GM19438 (cell line): ENCODE measurements at regions not wholly inside any gene's neighbourhood (a gene's known extent, or its start where the extent isn't known, plus 50 kb on each side); places are given as distances from the start of the nearest gene placed in this dataset.

ENCODE experiments used
- ATAC-seq: cut with Tn5 transposase; IDR thresholded peaks from one replicate; pipeline ENCODE4 v1.9.1; 2021; ENCODE audit warnings: low read depth; ENCODE audit not compliant: unreplicated experiment

DNA sequence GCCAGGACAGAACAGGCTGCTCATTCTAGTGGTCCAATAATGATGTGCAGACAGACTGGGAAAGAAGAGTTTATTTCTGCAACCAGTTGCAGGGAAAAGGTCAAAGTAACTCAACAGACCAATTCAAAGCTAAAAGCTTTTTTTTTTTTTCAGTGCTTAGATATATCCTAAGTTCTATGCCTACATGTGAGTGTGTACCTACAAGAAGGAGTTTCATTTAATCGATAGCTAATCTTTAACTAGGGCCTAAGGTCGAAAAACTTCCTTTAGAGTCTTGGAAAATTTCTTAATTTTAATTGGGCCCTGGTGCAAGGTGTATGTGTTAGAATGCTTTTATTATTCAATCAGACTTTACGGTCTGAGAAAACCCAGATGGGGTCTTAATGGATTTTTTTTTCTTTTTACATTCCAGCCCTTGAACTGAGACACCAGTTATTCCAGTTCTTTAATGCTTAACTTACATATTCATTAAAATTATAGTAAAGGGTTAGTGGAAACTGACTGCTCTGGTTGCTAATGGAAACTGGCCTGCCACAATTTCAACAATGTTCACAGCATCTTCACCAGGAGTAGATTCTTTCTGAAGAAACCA, 365.3 kb downstream of the MTRR start:
- no peak for ATAC-seq

DNA sequence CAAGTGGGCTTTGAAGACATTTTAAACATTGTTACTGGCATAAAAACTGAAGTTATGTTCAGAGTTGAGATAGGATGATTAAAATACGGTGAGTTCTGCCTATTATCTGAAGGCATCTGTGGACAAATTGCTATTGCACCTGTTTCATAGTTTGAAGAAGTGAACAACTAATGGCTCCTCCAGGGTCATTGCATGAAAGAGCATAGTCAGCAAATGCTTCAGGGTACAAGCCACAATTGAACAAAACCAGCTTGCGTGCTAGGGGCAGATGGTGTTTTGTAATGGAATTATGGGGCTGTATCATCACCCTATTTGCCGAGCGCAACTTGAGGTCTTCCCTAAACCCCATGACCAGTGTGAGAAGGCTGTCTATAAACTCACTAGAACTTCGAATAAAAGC, 369.1 kb downstream of the MTRR start:
- no peak for ATAC-seq

DNA sequence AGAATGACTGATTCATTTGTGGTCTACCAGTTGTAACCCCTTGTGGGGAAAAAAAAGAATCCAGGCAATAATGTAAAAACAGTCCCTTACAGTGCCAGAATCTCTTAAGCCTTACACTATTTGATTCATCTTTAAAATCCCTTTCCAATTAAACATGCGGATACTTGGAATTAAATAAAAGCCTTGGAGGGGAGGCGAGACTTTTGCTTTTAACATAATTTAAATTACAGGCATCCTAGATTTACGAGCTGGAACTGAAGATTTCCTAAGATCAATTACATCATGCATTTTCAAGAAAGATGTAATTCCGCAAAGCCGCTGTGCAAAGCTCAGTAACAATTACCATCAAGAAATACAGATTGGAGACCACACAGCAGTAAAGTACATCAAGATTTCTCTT, 370.2 kb downstream of the MTRR start:
- no peak for ATAC-seq

DNA sequence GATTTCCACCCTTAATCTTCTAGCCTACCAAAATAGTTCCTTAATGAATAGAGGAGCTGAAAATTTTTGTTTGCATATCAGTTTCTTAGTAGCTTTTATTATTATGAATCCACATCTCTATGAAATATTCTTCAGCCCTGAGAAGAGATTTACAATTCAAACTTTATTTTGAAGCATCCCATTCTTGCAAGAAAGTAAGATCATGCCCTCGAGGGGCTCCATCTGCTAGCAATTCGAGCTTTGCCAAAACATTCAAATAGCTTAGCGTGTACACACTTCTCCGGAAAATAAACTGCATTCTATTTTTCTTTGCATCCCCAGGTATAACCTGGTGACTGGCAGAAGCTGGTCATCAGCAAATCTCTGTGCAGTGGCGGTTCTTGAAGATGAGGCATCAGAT, 370.7 kb downstream of the MTRR start:
- ATAC-seq = no peak

DNA sequence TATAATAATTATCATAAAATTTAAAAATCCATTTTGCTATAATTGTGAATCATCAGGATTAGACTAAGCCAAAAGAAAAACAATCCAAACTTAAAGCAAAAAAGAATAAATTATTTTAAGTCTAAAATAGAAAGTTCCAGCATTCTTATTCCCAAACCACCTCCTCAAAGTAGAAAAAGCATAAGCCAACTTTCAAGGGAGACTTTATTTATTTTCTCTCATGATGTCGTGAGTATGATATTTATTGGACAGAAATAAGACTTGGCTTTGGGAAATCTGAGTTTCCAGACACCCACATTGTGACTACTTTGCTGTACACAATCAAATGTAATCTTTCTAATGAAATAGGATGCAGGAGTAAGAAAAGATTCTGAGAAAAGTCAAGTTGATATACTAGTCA, 372.1 kb downstream of the MTRR start:
- ATAC-seq = no peak

DNA sequence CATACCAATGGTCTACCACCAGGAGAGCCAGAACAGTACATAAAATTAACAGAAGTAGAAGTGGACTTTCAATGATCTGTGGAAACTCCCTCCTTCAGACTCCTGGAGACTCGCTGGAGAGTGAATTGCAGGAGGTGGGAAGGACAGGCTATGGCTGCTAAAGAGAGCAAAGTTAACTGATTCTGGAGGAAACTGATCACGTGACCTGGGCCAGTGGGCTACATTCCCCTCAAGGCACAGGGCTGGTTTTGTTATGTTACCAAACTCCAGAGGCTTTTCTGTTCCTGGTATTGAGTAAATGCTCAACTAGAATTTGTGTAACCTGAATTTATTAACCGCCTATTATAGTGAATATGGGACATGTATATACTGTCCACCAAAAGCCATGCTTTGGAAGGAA, 372.6 kb downstream of the MTRR start:
- ATAC-seq = no peak

DNA sequence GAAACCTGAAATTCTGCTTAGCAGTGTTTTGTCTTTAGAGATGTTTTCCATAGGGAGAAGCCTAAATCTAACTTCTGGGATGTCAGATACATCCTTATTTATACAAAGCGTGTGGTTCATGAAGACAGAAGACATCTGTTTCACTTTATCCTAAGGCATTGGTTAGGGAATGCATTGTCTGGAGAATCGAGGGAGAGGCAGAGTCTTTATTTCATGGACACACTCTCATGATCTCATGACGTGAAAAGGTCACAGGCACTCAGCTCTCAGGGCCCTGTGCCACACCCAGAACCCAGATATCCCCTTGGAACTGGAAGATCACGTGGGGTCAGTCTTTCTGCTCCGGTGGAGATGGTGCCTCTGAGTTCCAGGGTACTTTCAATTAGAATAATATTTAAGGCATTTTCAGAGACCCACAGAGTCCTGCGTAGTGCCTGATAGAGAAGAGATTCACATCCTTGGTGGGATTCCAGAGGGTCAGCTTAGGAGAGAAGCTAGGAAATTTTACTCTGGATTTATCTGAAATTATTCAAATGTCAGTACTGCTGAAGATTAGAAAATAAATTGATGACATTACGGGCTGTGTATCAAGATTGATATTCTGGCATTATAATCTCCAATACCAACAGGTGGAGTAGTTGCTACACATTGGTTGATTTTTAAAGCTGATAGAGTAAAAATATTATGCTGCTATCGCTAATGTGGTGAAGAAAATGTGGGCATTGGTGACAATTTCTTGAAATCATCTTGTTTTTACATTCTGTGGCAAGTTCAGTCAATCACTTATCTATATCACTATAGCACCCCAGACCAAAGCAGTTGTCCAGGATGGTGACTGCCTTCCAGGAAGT, 378.3 kb downstream of the MTRR start:
- ATAC-seq = no peak

DNA sequence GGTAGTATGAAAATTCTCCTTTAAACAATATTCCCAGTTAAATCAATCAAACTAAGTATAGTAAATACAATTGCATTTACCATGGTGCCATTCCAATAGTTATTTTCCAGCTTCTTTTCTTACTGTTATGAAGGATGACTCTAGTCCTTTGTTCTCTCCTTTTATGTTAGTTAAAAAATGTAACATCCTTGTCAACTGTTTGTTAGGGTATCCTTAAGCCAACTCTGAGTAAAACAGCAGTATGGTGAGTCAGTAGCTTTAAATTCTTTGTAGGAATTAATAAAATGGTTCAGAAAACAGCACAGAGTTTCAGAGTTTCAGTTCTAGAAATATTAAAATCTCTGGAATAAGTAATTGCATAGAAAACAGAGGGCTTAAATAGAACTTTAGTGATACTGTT, 384.4 kb downstream of the MTRR start:
- no peak for ATAC-seq

DNA sequence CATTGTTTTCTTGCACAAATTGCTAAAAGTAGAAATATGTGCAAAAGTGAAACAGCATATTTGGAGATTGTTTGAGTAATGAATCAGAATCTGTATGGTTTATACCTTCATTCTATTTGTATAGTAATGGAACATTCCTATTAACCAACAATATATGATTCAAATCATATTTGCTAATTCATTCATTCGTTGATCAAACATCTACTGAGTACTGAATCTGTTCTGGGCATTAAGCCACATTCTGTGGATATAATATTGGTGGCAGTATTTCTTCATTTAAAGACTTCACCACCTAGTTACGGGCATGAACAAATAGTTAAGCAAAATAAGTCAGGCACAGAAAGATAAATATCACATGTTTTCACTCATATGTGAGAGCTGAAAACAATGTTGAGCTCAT, 385.7 kb downstream of the MTRR start:
- ATAC-seq = no peak

DNA sequence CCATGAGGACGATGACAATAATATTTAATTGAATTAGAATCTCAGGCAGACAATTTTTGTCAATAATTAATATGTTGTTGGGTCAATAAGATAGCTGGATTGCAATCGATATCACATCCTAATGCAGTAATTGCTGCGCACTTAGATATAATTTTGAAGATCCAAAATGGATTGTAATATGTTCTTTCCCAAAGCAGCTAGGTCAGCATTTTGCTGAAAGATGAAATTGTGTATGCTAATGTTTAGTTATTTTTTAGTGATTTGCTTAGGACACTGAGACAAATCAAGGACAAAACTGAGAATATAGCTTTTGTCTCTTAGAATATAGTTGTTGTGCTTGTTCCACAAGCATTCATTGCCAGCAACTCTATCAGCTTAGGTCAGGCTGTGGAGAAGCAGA, 389.9 kb downstream of the MTRR start:
- no peak for ATAC-seq

DNA sequence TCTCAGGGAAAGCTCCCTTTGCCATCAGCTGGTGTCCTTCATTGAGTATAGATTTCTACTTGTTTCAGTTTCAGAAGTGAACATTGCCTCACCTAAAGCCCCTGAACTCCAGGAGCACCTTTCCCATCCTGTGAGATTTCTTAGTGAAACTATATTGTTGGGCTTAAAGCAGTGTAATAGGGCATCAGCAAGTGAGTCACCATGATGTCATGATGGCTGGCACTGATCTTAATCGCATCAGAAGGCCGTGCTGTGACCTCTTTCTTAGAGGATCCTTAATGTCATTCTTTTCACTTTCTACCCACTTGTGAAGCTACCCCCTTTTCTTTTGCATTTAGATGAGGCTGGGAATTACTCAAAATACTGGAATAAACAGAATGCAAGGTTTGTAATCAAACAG, 401.3 kb downstream of the MTRR start:
- ATAC-seq = no peak

DNA sequence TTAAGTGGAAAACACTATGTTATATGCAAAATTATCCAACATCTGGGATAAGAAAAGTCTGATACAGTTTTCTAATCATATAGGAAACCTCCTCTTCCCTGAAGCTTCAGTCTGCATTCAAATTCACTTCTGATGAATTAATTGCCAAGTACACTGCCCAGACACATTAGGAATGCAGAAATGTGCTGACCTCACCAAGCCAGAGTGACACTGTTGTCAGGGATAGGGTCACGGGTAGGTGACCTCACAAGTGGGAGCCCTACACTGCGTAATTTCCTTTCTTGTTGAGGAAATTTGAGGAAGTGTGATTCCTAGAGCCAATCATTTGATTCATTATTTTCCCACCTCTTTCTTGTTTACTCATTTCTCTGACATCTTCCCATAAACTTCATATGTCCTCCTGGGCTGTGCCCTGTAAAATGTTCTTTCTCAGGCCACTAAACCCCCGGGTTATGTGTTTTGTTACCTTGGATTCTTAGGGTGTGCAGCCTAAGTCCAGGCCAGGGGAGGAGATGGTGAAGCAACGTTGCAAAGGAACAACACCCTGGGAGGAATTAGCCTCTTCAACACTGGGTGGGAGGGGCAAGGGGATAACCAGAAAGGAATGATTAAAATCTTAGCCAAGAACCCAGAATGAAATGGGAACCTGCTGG, 411.9 kb downstream of the MTRR start:
- ATAC-seq = no peak

DNA sequence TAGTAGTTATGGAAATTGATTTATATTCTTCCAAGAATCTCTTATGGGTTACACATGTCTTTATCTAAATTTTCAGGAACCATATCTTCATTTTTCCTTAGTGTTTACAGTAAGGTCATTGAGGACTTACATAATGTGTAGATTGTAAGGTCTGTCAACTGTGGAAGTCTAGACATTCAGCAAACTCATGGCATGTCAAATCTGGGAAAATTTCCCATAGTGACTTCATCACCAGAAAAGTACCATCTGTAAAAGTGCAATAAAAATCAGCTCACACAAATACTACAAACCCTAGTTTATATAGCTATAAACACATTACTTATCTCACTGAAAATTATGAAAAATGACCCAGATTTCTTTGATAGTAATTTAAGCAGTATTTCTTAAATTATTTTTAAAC, 419.4 kb downstream of the MTRR start:
- ATAC-seq = no peak

DNA sequence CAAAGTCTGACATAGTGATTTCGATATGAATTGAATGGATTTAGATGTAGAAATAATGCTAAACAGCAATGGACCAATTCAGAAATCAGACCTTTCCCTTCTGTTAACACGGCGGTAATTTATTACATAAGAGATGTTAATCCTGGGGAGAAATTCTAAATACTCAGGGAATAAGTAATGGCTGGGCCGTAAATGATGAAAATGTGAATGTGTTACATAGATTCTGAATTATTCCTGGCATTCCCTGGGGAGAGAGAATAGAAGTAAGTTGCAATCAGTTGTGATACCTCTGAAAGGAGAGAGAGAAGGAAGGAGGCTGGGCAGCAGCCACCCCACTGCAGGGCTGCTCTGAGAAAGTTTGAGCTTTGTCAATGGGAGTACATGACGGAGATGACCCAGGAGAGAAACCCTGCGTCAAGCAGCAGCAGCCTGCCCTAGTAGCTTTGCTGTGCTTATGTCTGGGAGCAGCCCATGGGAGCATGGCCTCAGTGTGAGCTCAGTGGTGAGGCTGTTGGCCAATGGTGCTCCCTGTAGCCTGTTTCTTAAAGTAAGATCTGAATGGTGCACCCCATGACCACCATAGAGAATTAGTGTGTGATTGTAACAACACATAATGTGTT, 420.1 kb downstream of the MTRR start:
- no peak for ATAC-seq

DNA sequence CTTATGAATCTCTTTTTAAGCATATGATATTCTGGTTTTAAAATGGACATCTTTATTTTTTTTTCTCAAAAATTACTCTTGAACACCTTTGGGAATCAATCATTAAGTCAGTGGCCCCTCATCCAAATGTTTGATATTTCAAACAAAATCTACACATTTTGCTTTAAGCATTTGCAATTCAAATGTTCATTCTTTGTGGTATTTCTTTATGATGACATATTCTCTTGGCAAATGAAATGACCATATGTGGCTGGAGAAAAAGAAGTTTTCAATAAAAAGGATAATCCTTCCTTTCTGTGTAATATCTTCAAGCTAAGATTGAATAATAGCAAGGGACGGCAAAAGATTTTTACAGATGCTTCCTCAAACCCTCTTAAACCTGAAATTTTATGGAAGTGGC, 420.8 kb downstream of the MTRR start:
- ATAC-seq = no peak

DNA sequence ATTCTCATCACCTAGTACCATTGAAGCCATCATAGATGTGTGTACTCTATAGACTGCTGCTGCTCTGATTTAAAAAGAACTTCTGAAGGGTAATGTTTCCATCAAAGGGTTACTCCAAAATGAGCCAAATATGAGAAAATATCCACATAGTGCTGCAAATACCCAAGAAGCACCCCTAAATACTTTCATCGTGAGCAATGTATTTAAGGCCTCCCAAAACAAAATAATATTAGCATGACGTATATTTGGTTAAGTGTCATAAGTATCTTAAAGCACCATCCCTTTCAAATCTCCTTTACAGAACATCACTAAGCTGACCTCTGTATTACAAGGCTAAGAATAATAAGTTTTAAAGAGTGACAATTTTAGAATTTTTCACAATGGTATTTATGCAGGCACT, 421.8 kb downstream of the MTRR start:
- ATAC-seq = no peak

DNA sequence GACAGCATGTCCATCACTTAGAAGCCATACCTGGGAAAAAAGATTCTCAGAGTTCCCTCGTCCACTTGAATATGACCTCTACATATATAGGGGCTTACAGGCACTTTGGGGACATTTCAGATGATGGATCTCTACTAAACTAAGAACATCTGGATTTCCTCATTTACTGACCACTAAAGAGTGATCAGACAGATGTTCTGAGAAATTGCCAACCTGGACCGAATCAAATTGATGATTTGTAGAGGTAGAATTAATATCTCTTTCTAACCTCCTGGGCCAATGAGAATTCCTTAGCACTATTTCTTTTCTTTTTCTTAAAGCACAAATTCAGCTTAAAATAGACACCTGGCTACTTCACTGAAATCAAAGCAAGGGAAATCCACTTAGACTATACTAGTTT, 422.7 kb downstream of the MTRR start:
- no peak for ATAC-seq

DNA sequence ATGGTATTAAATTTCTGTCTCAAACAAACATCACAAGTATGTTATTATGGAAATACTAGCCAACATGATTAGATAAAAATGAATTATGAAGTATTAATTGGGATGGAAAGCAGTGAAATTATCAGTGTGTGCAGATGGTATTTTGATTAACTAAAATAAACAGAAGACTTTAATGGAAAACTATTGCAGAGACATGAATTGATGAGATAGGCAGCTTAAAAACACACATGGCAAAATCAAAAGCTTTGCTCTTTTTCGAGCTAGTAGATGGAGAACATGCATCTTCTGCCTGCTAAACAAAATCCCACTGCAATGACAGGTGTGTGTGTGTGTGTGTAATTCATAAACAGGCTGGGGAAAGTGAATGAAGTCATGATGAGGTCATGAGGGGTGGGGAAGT, 426.2 kb downstream of the MTRR start:
- ATAC-seq = no peak

DNA sequence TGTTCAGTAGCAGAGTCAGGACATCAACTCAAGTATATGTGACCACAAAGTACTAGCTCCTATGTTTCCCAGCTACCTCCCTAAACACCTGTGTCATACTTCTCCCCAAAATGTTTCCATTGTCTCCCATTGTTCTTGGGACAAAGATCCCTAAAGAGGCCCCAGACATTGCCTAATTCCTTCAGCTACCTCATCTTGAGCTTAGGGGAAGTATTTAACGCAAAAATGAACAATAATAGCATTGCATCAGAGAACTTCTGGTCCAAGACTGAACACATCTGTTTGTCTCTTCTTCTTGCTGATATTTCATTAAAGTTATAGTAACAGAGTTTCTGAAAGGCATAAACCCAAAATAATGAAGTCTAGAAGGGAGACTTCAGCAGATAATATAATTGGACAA, 430.8 kb downstream of the MTRR start:
- ATAC-seq = no peak

DNA sequence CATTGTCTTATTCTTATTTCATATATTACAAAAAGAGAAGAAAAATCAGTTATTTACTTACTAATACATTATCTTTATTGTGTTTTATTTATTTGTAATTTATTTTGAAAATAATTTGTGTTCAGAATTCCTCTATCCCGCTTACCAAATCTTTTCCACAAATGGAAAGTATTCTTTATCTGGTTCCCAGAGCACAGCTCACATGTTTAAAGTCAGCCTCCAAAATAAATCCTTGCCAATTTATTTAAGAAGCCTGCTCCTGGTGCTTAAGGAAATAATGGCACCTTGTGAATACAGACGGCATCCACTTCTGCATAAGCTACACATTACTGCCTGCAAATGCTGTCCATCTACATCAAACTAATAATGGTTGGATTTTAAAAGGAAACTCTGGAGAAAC, 435.4 kb downstream of the MTRR start:
- ATAC-seq = no peak

DNA sequence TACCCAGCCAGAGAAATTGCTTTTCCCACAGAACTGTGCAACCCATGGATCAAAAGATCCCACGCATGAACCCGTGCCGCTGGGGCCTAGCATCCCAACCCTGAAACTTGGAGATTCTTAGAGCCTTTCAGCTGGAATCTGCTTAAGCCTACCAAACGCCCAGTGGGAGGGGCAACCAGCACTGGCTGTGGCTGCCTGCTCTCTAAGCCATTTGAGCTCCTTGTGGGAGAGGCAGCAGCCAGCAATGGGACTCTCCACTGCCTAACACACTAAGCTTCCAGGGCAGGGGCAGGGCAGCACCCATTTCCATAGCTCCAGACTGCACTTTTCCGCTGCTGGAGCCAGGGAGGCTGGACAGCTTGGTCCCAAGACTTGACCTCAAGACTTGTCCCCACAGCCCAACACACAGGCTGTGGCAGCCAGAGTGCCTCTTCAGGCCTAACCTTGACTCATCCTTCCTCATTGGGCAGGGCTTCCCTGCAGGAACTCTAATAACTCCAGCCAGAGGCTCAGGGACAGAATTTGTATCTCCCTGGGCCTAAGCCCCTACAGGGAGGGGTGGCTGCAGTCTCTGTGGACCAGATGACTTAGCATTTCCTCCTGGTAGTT, 437.4 kb downstream of the MTRR start:
- ATAC-seq = no peak
